CD14-positive monocyte (primary cell): ENCODE measurements at regions not wholly inside any gene's neighbourhood (a gene's known extent, or its start where the extent isn't known, plus 50 kb on each side); places are given as distances from the start of the nearest gene placed in this dataset.

Experiments used
- DNase-seq, 3 donors: peaks; one replicate each; pipeline ENCODE4 v3.0.0-alpha.2; 2011 to 2022
- H2AFZ ChIP-seq: 2 replicates; pipeline ENCODE4 v1.6.0; 2012; ENCODE audit warnings: mild to moderate bottlenecking, low read depth, low read length, inconsistent platforms; ENCODE audit not compliant: insufficient read depth, poor library complexity, severe bottlenecking
- H3K27ac ChIP-seq, 2 donors: 1 replicate in 1 of 2; 2 replicates in 1 of 2; pipeline ENCODE4 v1.5.1; 2012 to 2013; ENCODE audit warnings: low read length in 2 of 2, control low read depth in 1 of 2, inconsistent platforms in 1 of 2, low read depth in 1 of 2, mild to moderate bottlenecking in 1 of 2
- H3K27me3 ChIP-seq, 2 donors: one replicate each; pipeline versions ENCODE4 v1.6.0 to v1.6.1; 2011 to 2013; ENCODE audit warnings: low read length in 2 of 2; ENCODE audit not compliant: control insufficient read depth in 2 of 2, insufficient read depth in 2 of 2
- H3K36me3 ChIP-seq, 2 donors: replicated peaks in 1 of 2; 1 replicate in 1 of 2; 2 replicates in 1 of 2; pipeline versions ENCODE4 v1.5.1 to v1.6.1; 2012 to 2013; ENCODE audit warnings: low read length in 2 of 2, control low read depth in 1 of 2, inconsistent platforms in 1 of 2, mild to moderate bottlenecking in 1 of 2; ENCODE audit not compliant: insufficient read depth in 2 of 2, control insufficient read depth in 1 of 2
- H3K4me1 ChIP-seq, 2 donors: 1 replicate in 1 of 2; 2 replicates in 1 of 2; pipeline versions ENCODE4 v1.5.1 to v1.6.1; 2012 to 2013; ENCODE audit warnings: low read length in 2 of 2, control low read depth in 1 of 2, inconsistent platforms in 1 of 2, mild to moderate bottlenecking in 1 of 2, moderate library complexity in 1 of 2; ENCODE audit not compliant: insufficient read depth in 2 of 2, control insufficient read depth in 1 of 2
- H3K4me2 ChIP-seq: replicated peaks from 2 replicates; pipeline ENCODE3; 2012; ENCODE audit warnings: low read length, moderate library complexity, mild to moderate bottlenecking; ENCODE audit not compliant: poor library complexity, severe bottlenecking; ENCODE audit errors: extremely low read depth
- H3K4me3 ChIP-seq, 3 experiments: fragments of 200-600 bp in 1 of 3; sonication (generic) in 1 of 3; replicated peaks in 1 of 3; 1 replicate in 2 of 3; 2 replicates in 1 of 3; pipeline ENCODE4 v1.5.1; 2011 to 2013; ENCODE audit warnings: low read length in 3 of 3, mild to moderate bottlenecking in 3 of 3, control low read depth in 2 of 3, low read depth in 2 of 3, inconsistent platforms in 1 of 3, moderate library complexity in 1 of 3
- H3K79me2 ChIP-seq: 2 replicates; pipeline ENCODE4 v1.6.0; 2012; ENCODE audit warnings: mild to moderate bottlenecking, control low read depth, inconsistent platforms, low read length, moderate library complexity; ENCODE audit not compliant: insufficient read depth
- H3K9ac ChIP-seq: 2 replicates; pipeline ENCODE4 v1.6.0; 2017; ENCODE audit warnings: low read length, mild to moderate bottlenecking; ENCODE audit not compliant: insufficient read depth, poor library complexity, severe bottlenecking
- H3K9me3 ChIP-seq, 2 donors: replicated peaks in 1 of 2; 1 replicate in 1 of 2; 2 replicates in 1 of 2; pipeline versions ENCODE4 v1.5.1 to v1.6.1; 2012 to 2013; ENCODE audit warnings: low read length in 2 of 2, control low read depth in 1 of 2; ENCODE audit not compliant: control insufficient read depth in 1 of 2, insufficient read depth in 1 of 2
- H4K20me1 ChIP-seq: 2 replicates; pipeline ENCODE4 v1.6.0; 2012; ENCODE audit warnings: mild to moderate bottlenecking, low read length, control low read depth, moderate library complexity; ENCODE audit not compliant: insufficient read depth
- H3K27ac Mint-ChIP-seq, 7 donors: one replicate each; pipeline ENCODE4 v1.8.0; 2020; ENCODE audit warnings: mild to moderate bottlenecking in 7 of 7, mixed read lengths in 7 of 7, moderate library complexity in 6 of 7, inconsistent platforms in 2 of 7
- H3K27me3 Mint-ChIP-seq, 3 donors: one replicate each; pipeline ENCODE4 v1.8.0; 2021 to 2022; ENCODE audit warnings: low read depth in 3 of 3, mild to moderate bottlenecking in 3 of 3, mixed read lengths in 3 of 3, moderate library complexity in 3 of 3, inconsistent platforms in 1 of 3
- H3K36me3 Mint-ChIP-seq, 2 donors: one replicate each; pipeline ENCODE4 v1.8.0; 2020; ENCODE audit warnings: mixed read lengths in 2 of 2, inconsistent platforms in 1 of 2, mild to moderate bottlenecking in 1 of 2
- H3K4me1 Mint-ChIP-seq: one replicate; pipeline ENCODE4 v1.8.0; 2020; ENCODE audit warnings: mild to moderate bottlenecking, mixed read lengths
- H3K4me3 Mint-ChIP-seq, 2 donors: one replicate each; pipeline ENCODE4 v1.8.0; 2020; ENCODE audit warnings: mild to moderate bottlenecking in 2 of 2, mixed read lengths in 2 of 2, moderate library complexity in 1 of 2
- H3K9me3 Mint-ChIP-seq, 7 donors: one replicate each; pipeline ENCODE4 v1.8.0; 2020 to 2022; ENCODE audit warnings: mixed read lengths in 7 of 7, mild to moderate bottlenecking in 6 of 7, moderate library complexity in 6 of 7, inconsistent platforms in 2 of 7
- whole genome bisulfite sequencing: methylation state at CpG from one replicate; pipeline ENCODE4 v1.1.5; 2013; ENCODE audit warnings: missing lambda C conversion rate; ENCODE audit not compliant: insufficient coverage; 5-methylcytosine and 5-hydroxymethylcytosine counted together
- intact Hi-C, 2 donors: fragments of 100-400 bp; cut with micrococcal nuclease; formaldehyde crosslinking; loops; one replicate each; pipeline versions ENCODE4 v1.15.0 to v1.15.1; 2023
- TF ChIP-seq, protein P1 (sequence below): fragments of 200-600 bp; IDR thresholded peaks from one replicate; pipeline ENCODE4 v1.8.0; 2022; ENCODE audit warnings: antibody characterized with exemption, mild to moderate bottlenecking

DNA sequence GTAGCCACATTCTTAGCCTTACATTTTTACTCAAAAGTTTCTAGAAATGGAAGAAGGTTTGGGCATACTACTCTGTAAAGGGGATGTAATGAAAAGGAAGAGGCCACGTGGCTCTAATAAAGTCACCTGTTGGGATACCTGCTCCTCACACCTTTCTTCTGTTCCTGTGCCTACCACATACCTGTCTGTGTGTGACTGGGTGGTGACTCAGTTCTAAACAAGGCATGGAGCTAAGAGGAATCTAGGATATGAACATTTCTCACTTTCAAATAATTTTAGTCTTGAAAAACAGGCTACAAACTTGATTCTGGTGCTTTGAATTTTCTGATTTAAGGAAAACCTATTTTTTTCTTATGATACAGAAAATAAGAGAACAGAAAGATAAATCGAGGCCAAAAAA is 363.6 kb downstream of the RFPL4B start:
- no peaks in the 10 kb centered on the region for H3K4me1 ChIP-seq
- no peak overlapping the region for H3K27ac Mint-ChIP-seq
- intact Hi-C loops, result no loop called here
- no peak overlapping the region for H3K4me2 ChIP-seq
- peaks cover 0 to under 1% of the 10 kb centered on the region in 2 donors for H3K9me3 ChIP-seq
- TF ChIP-seq, protein P1, sequence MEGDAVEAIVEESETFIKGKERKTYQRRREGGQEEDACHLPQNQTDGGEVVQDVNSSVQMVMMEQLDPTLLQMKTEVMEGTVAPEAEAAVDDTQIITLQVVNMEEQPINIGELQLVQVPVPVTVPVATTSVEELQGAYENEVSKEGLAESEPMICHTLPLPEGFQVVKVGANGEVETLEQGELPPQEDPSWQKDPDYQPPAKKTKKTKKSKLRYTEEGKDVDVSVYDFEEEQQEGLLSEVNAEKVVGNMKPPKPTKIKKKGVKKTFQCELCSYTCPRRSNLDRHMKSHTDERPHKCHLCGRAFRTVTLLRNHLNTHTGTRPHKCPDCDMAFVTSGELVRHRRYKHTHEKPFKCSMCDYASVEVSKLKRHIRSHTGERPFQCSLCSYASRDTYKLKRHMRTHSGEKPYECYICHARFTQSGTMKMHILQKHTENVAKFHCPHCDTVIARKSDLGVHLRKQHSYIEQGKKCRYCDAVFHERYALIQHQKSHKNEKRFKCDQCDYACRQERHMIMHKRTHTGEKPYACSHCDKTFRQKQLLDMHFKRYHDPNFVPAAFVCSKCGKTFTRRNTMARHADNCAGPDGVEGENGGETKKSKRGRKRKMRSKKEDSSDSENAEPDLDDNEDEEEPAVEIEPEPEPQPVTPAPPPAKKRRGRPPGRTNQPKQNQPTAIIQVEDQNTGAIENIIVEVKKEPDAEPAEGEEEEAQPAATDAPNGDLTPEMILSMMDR, result no peak
- no peak overlapping the region for H3K27ac ChIP-seq
- no peaks in the 10 kb centered on the region for H4K20me1 ChIP-seq
- H3K4me1 Mint-ChIP-seq, result no peaks in the 10 kb centered on the region
- no peak overlapping the region for H2AFZ ChIP-seq
- no CpG with 5 or more reads among the region's 2 CpGs for WGBS
- H3K79me2 ChIP-seq, result no peaks in the 10 kb centered on the region
- H3K27me3 Mint-ChIP-seq, result no peaks in the 10 kb centered on the region
- H3K36me3 Mint-ChIP-seq, result no peaks in the 10 kb centered on the region
- no peak overlapping the region for H3K4me3 Mint-ChIP-seq
- no peak for DNase-seq
- no peaks in the 10 kb centered on the region for H3K27me3 ChIP-seq
- H3K9ac ChIP-seq, result no peak overlapping the region
- H3K4me3 ChIP-seq, result no peak overlapping the region
- H3K36me3 ChIP-seq, result no peaks in the 10 kb centered on the region
- peaks cover 0 to 4% (median 0%) of the 10 kb centered on the region in 7 donors for H3K9me3 Mint-ChIP-seq

DNA sequence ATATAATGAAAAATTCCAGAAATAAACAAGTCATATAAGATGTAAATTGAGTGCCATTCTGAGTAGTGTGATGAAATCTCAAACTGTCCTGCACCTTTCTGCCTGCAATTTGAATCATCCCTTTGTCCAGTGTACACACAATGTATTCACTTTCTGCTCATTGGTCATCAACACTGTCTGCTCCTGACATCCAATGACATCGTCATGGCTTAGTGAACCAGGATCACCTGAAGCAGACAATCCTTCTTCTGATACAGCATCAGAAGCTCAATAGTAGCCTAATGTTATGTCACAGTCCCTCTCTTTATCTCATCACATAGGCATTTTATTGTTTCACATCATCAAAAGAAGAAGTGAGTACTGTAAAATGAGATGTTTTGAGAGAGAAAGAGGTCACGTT is 366.3 kb downstream of the RFPL4B start:
- Histone ChIP-seq H3K79me2 (no peaks in the 10 kb centered on the region), H3K9ac (no peak overlapping the region), H3K27me3 (no peaks in the 10 kb centered on the region), H3K27ac (no peak overlapping the region), H3K9me3 (peaks cover 0 to 2% of the 10 kb centered on the region in 2 donors), H3K4me2 (no peak overlapping the region), H3K36me3 (no peaks in the 10 kb centered on the region), H3K4me1 (no peaks in the 10 kb centered on the region), H2AFZ (no peak overlapping the region), H3K4me3 (no peak overlapping the region), H4K20me1 (no peaks in the 10 kb centered on the region)
- no peak for DNase-seq
- Mint-ChIP-seq H3K27me3 (no peaks in the 10 kb centered on the region), H3K27ac (no peak overlapping the region), H3K4me3 (no peak overlapping the region), H3K9me3 (peaks cover 0 to 3% (median 2%) of the 10 kb centered on the region in 7 donors), H3K4me1 (no peaks in the 10 kb centered on the region), H3K36me3 (no peaks in the 10 kb centered on the region)
- intact Hi-C loops, result no loop called here
- 100% methylated on average over 1 of the region's 2 CpGs for WGBS
- TF ChIP-seq, protein P1, result no peak
